Glutamatergic neuron (in vitro differentiated cells): ENCODE measurements at regions not wholly inside any gene's neighbourhood (a gene's known extent, or its start where the extent isn't known, plus 50 kb on each side); places are given as distances from the start of the nearest gene placed in this dataset.

ENCODE experiments used
- DNase-seq: peaks from one replicate; pipeline ENCODE4 v3.0.0; 2022
- H3K27ac Mint-ChIP-seq: one replicate; pipeline ENCODE4 v1.8.0; 2020; ENCODE audit warnings: mild to moderate bottlenecking, mixed read lengths, inconsistent platforms; ENCODE audit not compliant: unreplicated experiment
- H3K27me3 Mint-ChIP-seq: one replicate; pipeline ENCODE4 v1.8.0; 2020; ENCODE audit warnings: mild to moderate bottlenecking, moderate library complexity, mixed read lengths, inconsistent platforms; ENCODE audit not compliant: unreplicated experiment
- H3K36me3 Mint-ChIP-seq: one replicate; pipeline ENCODE4 v1.8.0; 2020; ENCODE audit warnings: mild to moderate bottlenecking, mixed read lengths, inconsistent platforms; ENCODE audit not compliant: unreplicated experiment
- H3K4me1 Mint-ChIP-seq: one replicate; pipeline ENCODE4 v1.8.0; 2020; ENCODE audit warnings: mild to moderate bottlenecking, low read depth, mixed read lengths, inconsistent platforms; ENCODE audit not compliant: unreplicated experiment
- H3K4me3 Mint-ChIP-seq: one replicate; pipeline ENCODE4 v1.8.0; 2020; ENCODE audit warnings: mild to moderate bottlenecking, mixed read lengths, inconsistent platforms; ENCODE audit not compliant: unreplicated experiment
- H3K9me3 Mint-ChIP-seq: one replicate; pipeline ENCODE4 v1.8.0; 2020; ENCODE audit warnings: mild to moderate bottlenecking, moderate library complexity, mixed read lengths, inconsistent platforms; ENCODE audit not compliant: unreplicated experiment
- TF ChIP-seq, protein P1 (sequence below): fragments of 200-600 bp; sonication (generic); IDR thresholded peaks from one replicate; pipeline ENCODE4 v1.5.0; 2021; ENCODE audit not compliant: partially characterized antibody, unreplicated experiment

DNA sequence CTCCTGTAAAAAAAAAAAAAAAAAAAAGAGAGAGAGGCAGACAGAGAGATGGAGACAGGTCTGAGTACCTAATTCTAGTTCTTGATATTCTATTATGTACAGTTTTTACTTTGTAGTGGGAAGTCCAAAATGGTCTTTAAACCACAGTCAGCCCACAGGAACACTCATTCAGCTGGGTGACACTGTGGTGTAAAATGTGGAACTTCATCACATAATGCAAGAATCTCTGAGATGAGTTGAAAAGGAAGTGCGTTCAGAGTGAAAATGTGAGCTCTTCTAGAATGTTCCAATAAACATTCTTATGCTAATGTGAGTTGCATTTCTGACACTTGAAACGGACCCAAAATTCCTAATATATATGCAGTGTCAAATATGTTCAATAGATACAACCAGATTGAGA is 972.1 kb downstream of the CDH11 start:
- Mint-ChIP-seq H3K27me3 (peaks cover 2% of the 10 kb centered on the region), H3K27ac (no peak overlapping the region), H3K36me3 (no peaks in the 10 kb centered on the region), H3K4me3 (no peak overlapping the region), H3K4me1 (peaks cover 3% of the 10 kb centered on the region), H3K9me3 (no peaks in the 10 kb centered on the region)
- TF ChIP-seq, protein P1, sequence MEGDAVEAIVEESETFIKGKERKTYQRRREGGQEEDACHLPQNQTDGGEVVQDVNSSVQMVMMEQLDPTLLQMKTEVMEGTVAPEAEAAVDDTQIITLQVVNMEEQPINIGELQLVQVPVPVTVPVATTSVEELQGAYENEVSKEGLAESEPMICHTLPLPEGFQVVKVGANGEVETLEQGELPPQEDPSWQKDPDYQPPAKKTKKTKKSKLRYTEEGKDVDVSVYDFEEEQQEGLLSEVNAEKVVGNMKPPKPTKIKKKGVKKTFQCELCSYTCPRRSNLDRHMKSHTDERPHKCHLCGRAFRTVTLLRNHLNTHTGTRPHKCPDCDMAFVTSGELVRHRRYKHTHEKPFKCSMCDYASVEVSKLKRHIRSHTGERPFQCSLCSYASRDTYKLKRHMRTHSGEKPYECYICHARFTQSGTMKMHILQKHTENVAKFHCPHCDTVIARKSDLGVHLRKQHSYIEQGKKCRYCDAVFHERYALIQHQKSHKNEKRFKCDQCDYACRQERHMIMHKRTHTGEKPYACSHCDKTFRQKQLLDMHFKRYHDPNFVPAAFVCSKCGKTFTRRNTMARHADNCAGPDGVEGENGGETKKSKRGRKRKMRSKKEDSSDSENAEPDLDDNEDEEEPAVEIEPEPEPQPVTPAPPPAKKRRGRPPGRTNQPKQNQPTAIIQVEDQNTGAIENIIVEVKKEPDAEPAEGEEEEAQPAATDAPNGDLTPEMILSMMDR: no peak
- DNase-seq: no peak

DNA sequence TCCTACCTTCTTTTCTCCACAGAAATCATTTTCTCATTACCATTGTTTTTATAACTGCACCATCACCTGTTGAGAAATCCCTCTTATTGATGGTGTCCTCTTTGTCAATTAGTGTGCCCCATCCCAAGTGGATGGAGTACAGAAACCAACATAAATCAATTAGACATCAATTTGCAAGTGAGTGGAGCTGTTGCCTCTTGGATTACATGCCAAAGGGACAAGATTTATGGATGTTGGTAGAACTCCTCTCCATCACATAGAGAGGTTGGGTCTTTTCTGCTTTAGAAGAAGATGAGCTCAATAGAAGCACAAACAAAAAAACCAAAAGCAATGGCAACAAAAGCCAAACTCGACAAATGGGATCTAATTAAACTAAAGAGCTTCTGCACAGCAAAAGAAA is 973.5 kb downstream of the CDH11 start:
- Mint-ChIP-seq H3K4me3 (no peak overlapping the region), H3K27ac (no peak overlapping the region)

DNA sequence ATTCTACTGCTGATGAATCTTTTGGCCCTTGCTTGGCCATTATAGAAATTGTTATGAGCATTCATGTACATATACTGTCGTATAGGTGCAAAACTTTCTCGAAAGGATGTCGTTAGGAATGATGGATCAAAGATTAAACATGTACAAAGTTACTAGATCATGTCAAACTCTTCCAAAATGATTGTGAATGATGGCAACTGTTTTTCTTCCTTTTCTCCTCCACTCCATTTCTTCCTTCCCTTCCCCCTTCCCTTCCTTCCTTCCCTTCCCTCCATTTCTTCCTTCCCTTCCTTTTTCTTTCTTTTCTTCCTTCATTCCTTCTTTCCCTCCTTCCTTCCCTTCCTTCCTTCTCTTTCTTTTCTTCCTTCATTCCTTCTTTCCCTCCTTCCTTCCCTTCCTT is 973.9 kb downstream of the CDH11 start:
- Mint-ChIP-seq H3K27ac (no peak overlapping the region), H3K27me3 (peaks cover 2% of the 10 kb centered on the region), H3K4me1 (peaks cover 3% of the 10 kb centered on the region), H3K36me3 (no peaks in the 10 kb centered on the region), H3K4me3 (no peak overlapping the region), H3K9me3 (no peaks in the 10 kb centered on the region)
- no peak for DNase-seq
- TF ChIP-seq, protein P1: no peak

More for the DNA sequence above, 973.5 kb downstream of the CDH11 start:
- Mint-ChIP-seq H3K9me3 (no peaks in the 10 kb centered on the region), H3K36me3 (no peaks in the 10 kb centered on the region), H3K4me1 (peaks cover 3% of the 10 kb centered on the region), H3K27me3 (peaks cover 2% of the 10 kb centered on the region)
- no peak for DNase-seq
- TF ChIP-seq, protein P1: no peak

DNA sequence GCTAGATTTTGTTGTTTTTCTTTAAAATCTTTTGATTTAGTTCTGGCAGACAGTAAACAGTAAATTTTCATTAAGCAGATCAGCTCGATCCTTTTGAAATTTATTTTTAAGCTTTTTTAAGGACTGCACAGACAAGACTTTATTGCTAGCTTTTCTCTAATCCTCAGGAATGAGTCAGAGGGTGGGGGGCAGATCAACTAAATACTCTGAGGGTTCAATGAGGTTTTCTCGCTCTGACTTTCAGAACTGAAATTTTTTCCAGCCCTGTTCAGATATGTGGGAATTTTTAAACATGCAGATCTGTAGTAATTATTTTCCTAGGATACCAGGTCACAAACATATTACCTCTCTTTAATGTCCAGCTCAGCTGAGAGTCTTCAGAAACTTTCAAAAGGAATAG is 977.2 kb downstream of the CDH11 start:
- Mint-ChIP-seq H3K9me3 (no peaks in the 10 kb centered on the region), H3K27ac (no peak overlapping the region), H3K36me3 (no peaks in the 10 kb centered on the region), H3K27me3 (peaks cover 2% of the 10 kb centered on the region), H3K4me1 (no peaks in the 10 kb centered on the region), H3K4me3 (no peak overlapping the region)
- no peak for DNase-seq
- TF ChIP-seq, protein P1: no peak

DNA sequence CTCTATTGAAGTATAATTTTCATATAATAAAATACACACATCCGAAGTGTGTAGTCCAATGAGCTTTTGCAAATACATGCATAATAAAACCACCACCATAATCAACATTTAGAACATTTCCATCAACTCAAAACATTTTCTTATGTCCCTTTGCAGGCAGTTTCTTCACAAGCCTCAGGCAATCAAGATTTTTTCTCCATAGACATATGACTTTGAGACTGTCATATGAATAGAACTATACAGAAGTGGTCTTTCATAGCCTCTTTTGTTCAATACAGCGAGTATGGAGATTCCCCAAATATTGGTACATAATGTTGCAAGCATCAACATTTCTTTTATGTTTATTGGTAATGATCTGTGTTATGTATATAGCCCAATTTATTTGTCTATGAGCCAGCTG is 983.2 kb downstream of the CDH11 start:
- Mint-ChIP-seq H3K27ac (no peak overlapping the region), H3K9me3 (no peaks in the 10 kb centered on the region), H3K27me3 (peaks cover 2% of the 10 kb centered on the region), H3K4me1 (no peaks in the 10 kb centered on the region), H3K4me3 (no peak overlapping the region), H3K36me3 (no peaks in the 10 kb centered on the region)
- no peak for DNase-seq
- TF ChIP-seq, protein P1: no peak
